GM19395 (cell line): ENCODE measurements at regions not wholly inside any gene's neighbourhood (a gene's known extent, or its start where the extent isn't known, plus 50 kb on each side); places are given as distances from the start of the nearest gene placed in this dataset.

Source experiments
- ATAC-seq: cut with Tn5 transposase; IDR thresholded peaks from one replicate; pipeline ENCODE4 v1.9.1; 2021; ENCODE audit warnings: mild to moderate bottlenecking, moderate library complexity; ENCODE audit not compliant: unreplicated experiment

DNA sequence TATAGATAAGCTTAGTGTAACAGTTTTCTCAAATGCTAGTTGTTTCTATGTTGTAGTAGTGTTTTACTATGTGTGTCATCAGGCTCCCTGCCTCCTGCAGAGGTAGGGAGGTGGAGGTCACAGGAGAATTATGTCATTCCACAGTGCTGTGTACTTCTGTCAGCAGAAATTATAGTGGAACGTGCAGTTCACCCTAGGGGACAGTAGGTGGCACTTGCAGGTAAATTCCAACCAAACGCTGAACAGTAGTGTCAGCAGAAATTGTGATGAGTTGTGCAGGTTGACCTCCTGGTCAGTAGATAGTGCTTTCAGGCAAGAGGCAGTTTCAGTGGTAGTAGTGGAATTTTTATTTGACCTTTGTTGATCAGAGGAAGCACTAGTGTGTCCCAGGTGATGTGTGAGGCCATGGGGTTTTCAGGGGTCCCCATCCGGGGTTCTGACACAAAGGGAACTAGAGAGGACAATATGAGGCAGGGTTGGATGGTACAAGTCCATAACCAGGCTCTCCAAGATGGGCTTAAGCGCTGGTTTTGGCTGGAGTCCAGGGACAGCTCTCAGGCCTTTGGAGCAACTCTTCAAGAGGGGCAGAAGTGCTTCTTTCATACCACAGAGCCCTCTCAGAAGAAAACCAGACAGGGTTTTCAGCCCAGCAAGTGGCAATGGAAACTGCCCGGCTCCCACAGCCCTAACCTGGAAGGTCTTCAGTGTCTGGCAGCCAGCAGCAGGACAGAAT, 402.9 kb downstream of the CYLC2 start:
- peak; percentile 99 for ATAC-seq

DNA sequence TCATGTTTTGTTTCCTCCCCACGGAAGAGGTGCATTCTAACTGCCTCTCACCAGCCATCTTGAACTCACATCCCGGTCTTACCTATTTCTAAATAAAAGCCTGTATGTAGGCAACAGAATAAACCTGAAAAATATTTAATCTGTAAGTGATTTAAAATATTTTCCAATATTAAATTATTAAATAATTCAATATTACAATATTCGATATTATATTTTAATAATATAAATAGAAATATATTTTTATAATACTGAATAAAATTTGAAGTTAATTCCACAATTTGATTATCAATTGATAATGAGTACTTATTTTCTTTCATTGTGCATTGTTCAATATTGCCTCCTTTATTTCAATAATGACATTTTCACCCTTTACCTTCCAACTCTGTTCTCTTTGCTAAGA, 404.4 kb downstream of the CYLC2 start:
- no peak for ATAC-seq

DNA sequence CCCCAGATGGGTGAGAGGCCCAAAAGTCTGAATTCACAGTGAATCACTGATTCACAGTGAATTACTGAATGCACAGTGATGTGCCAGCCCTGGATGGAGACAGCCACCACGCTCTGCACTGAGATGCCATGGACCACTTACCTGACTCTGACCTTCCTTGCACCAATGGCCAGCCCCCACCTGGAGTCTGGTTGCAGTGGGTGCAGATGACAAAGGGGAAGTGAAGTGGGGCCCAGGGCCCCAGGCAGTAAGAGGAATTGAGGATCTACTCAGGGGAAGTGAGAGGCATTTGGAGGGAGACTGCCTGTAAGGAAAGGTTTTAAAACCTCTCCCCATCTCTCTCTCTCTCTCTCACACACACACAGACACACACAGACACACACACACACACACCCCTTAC, 412.1 kb downstream of the CYLC2 start:
- ATAC-seq, result no peak

DNA sequence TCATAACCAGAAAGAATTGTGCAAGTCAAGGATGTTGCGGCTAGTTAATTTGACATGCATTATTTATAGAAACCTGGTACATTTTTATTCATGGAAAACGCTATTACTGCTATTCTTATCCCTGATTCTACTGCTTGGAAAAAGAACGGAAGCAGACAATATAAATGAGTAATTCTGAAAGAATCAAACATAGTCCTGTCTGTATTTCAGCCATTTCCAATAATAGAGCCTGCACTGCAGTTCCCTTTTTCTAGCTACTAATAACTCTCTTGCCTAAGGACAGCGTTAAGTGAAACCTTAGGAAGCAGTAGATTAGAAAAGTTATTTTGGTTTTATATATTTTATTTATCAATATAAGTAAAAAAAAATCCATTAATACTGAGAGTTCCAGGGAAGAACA, 414.9 kb downstream of the CYLC2 start:
- no peak for ATAC-seq

DNA sequence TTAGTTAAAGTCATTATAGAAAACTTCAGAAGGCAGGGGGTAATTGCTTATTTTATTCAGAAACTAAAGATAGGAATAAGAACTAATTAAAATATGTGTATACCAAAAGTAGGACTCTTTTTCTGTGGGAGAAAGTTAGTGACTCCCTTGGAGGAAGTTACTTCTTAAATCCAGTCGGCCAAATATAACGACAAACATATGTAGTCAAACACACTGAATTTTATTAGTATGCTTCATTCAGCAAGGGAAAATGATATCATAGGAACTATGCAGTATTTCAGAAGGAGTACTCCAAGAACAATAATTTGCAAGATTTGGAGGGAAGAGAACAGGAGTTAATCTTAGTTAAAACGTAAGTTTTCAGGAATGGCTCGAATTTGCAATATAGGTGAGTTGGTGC, 432.6 kb downstream of the CYLC2 start:
- ATAC-seq, result no peak

DNA sequence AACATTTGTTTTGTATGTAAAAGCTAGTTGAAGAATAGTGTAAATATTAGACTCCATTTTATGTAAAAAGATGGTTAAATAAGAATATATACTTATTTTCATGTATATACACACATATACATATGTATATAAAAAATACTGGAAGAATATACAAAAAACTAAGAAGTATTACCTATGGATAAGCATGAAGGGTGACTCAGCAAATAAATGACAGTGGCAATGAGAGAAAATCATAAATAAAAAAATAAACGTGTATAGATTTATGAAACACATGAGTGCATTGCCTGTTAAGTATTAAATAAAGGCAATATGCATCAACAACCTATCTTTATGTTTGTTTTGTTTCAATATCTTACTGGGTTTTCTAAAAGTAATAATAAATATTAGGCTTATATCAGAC, 435.3 kb downstream of the CYLC2 start:
- ATAC-seq, result no peak

DNA sequence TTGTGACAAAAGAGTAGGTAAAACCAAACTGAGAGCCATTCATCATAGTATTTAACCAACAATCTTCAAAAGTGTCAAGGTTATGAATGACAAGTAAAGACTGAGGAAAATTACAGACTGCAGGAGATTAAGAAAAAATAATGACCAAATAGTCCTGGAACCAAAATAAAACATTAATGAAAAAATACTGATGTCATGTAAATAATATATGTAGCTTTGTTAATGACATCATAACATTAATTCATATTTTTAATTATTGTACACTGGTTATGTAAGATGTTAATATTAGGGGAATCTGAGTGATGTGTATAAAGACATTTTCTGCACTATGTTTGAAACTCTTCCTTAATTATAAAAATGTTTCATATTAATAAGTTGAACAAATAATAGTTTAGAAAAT, 436.7 kb downstream of the CYLC2 start:
- ATAC-seq, result no peak

DNA sequence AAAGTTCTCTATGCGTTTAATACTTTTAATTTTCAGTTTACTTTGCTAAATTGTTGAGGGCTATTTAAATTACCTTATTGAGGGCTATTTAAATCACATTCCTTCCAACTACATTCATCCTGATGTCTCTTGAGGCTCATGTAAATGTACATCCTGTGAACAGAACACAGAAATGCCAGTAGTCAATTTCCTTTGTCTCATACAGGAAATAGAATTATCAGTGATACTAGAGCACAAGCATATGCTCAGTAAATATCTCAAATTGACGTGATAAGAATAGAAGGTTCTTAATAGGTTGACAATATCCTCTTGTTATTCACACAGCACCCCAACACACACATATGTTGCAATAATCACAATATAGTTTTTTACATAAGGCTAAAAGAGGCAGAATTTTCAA, 449.0 kb downstream of the CYLC2 start:
- ATAC-seq, result no peak

DNA sequence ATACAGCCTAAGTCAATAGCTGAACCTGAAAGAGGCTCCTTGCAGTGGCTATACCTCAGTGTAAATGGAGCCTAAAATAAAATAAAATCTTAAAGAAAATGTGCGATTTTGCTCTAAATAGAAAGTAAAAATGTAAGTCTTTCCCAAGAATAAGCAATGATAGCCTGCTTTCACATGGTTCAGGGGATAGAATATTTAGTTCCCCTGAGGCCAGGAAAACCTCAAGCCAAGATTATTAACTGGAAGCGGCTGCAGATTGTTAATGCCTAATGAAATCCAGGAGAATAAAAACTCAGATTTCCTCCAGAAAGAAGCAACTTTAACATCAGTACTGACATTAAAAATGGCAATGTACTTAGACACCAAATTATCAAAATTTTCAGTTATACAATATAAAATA, 463.7 kb downstream of the CYLC2 start:
- no peak for ATAC-seq

DNA sequence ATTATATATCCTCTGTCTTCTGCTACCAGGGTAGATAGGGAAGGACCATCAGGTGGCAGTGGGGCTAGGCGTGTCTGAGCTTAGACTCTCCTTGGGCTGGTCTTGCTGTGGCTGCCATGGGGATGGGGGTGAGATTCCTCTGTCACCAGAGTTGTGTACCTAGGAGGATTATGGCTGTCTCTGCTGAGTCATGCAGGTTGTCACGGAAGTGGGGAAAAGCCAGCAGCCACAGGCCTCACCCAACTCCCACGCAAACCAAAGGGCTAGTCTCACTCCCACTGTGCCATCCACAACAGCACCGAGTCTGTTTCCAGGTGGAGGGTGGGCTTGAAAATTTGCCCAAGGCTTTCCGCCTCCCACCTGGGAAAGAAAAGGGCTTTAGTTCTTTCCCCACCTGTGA, 476.1 kb downstream of the CYLC2 start:
- no peak for ATAC-seq

DNA sequence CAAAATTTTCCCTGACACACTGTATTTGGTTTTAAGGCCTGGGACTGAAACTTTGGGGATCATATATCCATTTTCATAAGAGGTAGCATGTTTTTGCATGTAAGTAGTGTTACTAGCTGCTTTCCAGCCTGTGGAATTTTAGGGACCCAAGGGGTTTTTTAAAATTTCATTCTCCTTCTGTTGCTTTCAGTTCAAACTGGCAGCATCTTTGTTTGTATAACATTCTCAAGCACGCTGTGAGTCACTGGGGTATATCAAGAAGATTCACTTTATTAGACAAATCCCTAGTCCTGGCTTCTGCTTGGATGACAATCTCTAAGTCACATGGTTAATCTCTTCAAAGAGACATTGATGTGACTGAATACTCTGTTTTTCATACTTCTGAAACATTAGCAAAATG, 479.0 kb downstream of the CYLC2 start:
- no peak for ATAC-seq

DNA sequence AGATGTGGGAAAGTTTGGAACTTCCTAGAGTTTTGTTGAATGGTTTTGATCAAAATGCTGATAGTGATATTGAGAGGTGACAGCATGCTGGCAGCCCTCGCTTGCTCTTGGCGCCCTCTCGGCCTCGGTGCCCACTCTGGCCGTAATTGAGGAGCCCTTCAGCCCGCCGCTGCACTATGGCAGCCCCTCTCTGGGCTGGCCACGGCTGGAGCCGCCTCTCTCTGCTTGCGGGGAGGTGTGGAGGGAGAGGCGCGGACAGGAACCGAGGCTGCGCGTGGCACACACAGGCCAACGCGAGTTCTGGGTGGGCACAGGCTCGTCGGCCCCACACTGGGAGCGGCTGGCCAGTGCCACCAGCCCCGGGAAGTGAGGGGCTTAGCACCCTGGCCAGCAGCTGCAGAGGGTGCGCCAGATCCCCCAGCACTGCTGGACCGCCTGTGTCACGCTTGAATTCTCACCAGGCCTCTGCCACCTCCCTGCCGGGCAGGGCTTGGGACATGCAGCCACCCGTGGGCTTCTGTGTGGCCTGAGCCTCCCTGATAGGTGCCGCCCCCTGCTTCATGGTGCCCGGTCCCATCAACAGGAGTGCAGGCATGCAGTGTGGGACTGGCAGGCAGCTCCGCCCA, 488.5 kb downstream of the CYLC2 start:
- no peak for ATAC-seq

DNA sequence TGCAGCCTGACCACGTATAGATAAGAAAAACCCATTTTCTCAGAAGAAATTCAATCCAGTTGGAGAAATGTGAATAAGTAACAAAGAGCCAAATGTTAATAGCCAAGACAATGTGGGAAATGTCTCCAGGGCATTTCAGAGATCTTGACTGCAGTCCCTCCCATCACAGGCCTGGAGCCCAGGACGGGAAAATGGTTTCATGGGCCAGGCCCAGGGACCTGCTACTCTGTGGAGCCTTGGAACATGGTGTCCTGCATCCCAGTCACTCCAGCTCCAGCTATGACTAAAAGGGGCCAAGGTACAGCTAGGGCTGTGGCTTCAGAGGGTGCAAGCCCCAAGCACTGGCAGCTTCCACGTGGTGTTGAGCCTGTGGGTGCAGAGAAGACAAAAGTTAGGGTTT, 490.0 kb downstream of the CYLC2 start:
- ATAC-seq, result no peak

DNA sequence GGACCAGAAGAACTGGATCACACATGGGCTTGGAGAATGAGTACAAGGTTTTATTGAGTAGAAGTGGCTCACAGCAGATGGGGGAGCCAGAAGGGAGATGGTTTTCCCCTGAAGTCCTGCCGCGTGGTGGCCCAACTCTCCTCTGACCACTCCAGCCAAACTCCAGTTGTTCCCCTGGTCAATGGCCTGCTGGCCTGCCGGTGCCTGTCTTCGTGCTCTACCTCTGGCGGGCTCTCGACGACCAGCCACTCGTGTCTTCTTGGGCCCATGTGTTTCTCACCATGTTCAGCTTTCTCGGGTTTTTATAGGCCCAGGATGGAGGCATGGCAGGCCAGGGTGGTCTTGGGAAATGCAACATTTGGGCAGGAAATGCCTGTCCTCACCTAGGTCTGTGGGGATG, 519.6 kb downstream of the CYLC2 start:
- no peak for ATAC-seq

DNA sequence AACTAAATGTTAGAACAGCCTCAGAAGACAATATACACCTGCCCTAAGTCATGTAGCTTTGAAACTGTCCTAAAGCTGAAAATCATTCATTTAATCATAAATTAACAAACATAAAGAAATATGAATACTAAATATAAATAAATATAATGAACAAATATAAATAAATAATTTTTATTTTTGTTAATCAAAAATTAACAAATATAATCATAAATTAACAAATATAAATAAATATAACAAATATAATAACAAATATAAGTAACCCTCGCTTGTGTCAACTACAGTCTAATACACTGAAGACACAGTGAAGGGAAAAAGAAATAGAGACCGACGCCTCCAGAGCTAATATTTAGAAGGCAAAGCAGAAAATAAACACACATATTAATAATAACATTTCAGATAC, 527.3 kb downstream of the CYLC2 start:
- no peak for ATAC-seq

DNA sequence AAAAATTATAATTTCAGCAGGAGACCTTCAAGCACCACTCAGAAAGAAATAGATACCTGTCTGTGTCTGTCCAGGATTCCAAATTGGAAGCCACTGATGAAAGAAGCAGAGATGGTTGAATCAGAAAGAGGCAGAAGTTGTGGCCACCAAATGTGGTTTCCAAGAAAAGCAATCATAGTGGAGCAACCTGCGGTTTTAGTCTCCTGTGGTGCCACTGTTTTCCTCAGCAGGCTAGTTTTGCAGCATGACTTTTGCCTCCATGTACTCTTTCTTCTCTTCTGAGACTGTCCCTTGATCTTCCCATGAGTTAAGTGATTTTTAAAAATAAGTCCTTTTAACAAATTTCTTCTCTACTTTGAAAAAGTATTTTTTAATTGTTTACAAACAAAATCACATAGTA, 535.8 kb downstream of the CYLC2 start:
- no peak for ATAC-seq

DNA sequence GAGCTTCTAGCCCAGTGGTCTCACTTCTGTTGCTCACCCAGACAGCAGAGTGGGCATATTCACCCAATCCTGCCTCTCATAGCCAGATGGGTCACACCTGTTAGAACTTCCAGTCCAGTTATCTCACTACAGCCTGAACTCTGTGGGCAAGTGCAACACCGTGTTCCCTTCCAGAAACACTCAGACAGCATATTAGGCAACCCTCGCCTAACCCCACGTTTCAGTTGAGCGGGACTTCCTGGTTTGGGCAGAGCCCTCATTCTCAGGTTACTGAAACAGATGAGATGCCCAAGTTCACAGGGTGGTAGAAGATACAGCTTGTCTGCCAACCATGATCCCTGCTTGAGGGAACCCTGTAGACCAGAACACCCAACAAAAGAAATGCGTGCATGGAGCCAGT, 538.2 kb downstream of the CYLC2 start:
- ATAC-seq, result no peak

DNA sequence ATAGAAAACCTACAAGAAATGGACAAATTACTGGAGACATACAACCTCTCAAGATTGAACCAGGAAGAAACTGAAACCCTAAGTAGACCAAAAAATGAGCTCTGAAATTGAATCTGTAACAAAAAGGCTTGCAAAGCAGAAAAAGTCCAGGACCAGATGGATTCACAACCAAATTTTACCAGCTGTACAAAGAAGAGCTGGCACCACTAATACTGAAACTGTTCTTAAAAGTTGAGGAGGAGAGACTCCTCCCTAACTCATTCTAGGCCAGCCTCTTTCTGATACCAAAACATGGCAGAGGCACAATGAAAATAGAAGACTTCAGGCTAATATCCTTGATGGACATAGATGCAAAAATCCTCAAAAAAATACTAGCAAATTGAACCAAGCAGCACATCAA, 542.3 kb downstream of the CYLC2 start:
- ATAC-seq, result no peak

DNA sequence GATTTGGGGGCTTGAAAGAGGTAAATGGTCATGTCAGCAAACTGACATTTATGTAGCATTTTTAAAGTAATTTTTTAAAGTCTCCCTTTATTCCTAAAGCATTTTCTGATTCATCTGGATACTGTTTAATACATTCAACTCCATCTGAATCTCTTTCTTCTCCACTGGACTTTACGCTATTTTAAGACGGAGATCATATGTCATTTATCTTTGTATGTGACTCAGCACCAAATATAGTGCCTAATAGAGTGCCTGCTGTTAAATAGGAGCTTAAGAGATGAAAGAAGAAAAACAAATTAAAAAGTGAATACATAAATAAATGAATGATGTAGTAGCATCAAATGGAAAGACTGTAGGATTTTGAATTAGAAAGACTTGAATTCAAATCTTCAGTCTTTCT, 548.8 kb upstream of the SMC2 start:
- ATAC-seq, result no peak

DNA sequence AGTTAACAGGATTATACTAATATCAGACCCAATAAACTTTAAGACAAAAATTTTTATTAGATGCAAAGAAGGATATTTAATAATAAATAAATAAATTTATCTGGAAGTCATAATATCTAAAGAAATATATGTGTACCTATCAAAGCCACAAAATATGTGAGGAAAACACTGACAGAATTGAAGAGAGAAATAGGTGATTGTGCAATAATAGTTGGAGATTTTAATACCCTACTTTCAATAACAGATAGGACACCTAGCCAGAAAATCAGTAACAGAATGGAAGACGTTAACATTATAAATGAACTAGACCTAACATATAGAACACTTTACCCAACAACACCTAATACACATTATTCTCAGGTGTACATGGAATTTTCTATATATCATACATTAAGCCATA, 541.4 kb upstream of the SMC2 start:
- ATAC-seq, result no peak

DNA sequence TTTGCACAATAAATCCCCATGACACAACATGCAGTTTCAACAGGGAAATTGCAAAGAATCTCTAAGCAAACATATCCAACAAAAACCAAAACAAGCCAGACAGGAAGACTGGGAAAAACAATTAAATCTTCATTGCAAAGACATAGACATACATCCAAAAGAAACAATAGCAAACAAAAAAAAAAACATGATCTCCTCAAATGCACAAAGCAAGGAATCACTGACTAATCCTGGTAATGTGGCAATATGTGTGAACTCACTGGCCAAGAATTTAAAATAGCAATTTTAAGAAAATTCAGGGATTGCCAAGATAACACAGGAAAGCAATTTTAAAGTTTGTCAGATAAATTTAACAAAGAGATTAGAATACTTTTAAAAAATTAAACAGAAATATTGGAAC, 520.1 kb upstream of the SMC2 start:
- no peak for ATAC-seq

DNA sequence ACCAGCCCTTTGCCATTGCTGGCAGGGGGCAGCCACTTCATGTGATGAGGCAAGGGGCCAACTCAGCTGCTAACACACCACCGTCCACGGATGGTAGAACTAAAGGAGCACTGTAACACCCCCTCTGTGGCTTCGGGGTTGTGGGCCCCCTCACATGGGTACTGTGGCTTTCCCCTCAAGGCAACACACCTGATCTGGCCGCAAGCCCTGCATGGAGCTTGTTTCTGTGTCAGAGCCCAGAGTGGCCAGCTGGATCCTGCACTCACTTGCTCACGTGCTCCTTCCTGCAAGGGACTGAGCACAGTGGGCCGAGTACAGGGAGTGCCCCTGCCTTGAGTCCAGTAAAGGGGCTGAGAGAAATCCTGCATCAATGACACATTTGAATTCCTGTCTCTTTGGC, 507.4 kb upstream of the SMC2 start:
- ATAC-seq, result no peak

DNA sequence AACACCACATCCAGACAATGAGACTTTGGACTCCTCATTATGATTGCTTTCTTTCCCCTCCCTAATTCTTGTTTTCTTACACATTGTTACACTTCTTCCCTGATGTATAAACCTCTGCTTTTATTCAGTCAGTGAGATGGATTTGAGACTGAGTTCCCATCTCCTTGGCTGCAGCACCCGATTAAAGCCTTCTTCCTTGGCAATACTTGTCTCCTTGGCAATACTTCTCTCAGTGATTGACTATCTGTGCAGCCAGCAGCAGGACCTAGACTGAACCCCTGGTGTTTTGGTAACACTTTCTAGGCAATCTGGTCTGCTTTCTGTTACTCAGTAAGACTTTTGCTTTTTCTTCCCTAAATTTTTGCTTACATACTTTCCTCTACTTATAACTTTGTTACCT, 492.8 kb upstream of the SMC2 start:
- no peak for ATAC-seq
